ENCODE measurements at regions not wholly inside any gene's neighbourhood (a gene's known extent, or its start where the extent isn't known, plus 50 kb on each side); places are given as distances from the start of the nearest gene placed in this dataset.

DNA sequence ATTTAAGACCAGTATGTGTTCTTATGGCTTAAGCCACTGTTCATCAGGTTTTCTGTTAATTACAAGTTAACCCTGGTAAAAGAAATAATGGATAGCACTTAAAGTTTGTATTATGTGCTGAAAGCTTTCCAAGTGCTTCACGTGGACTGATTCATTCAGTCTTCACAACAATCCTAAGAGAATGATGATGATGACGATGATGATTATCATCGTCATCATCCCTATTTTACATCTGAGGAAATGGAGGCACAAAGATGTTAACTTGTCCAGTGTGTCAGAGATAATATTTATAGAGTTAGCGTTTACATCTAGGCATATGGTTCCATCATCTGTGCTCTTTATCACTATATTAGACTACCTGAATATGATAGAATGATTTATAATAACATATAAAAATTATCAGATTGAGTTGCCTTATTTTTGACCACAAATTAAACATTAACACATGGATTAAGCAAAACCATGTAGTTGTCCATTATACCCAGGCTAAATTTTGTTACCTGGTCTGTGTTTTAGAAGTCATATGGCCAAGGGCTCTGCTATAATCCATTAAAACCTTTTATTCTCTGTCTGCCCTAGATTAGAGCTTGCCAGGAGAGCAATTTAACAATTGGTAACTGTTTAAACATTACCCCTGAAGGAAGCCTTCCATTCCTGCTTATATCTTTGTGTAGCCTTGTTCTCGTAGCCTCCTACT, 102.3 kb upstream of the MAP3K1 start (continued):
- TF ChIP-seq FOXJ3 (CRISPR knock-in tag; IDR thresholded peaks at IDR 0.05), result peak; percentile 58; the same call in 1 of the 2 replicates
- no peak; the same call in 1 of the 2 replicates for TF ChIP-seq POLR2AphosphoS5 (IDR thresholded peaks at IDR 0.05; ENCODE audit: low read depth, low read length)

DNA sequence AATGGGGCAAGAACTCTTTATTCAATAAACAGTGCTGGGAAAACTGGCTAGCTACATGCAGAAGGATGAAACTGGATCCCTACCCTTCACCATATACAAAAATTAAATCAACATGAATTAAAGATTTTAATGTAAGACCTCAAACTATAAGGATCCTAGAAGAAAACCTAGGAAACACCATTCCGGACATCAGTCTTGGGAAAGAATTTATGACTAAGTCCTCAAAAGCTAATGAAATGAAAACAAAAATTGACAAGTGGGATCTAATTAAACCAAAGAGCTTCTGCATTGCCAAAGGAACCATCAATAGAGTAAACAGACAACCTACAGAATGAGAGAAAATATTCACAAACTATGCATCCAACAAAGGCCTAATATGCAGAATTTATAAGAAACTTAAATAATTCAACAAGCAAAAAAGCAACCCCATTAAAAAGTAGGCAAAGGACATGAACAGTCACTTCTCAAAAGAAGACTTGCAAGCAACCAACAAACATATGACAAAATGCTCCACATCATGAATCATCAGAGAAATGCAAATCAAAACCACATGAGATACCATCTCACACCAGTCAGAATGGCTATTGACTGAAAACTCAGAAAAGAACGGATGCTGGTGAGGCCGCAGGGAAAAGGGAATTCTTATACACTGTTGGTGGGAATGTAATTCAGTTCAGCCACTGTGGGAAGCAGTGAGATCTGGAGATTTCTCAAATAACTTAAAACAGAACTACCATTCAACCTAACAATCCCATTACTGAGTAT, 104.3 kb upstream of the MAP3K1 start:
- no peak for DNase-seq
- CTCF ChIA-PET, result interaction anchor here (1.6 kb wide), 1 partner anchor 214 kb away, joined by 6 read pairs; no protein-coding TSS in a partner anchor
- H3F3A ChIP-seq (replicated peaks; ENCODE audit: insufficient read depth), result no peaks in the 10 kb centered on the region

DNA sequence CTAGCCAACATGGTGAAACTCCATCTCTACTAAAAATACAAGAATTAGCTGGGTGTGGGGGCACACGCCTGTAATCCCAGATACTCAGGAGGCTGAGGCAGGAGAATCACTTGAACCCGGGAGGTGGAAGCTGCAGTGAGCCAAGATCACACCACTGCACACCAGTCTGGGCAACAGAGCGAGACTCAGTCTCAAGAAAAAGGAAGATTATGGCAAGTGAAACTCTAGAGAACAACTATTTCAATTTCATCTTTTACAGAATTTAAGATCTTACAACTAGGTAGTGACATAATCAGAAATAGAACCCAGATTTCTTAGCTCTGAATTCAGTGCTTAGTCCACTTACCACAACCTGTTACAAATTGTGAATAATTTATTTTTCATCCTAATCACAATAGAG, 108.8 kb upstream of the MAP3K1 start:
- Histone ChIP-seq H3K27ac (ENCODE audit: low read depth in 2 of 2, low read length in 1 of 2) (no peak overlapping the region), H2AFZ (ENCODE audit: low read depth) (no peak overlapping the region), H3K36me3 (replicated peaks in 1 of 2; ENCODE audit: control insufficient read depth in 1 of 2, insufficient read depth in 2 of 2, low read length in 1 of 2) (no peaks in the 10 kb centered on the region), H3K4me3 (ENCODE audit: low read depth in 2 of 2, low read length in 1 of 2) (no peak overlapping the region), H3F3A (replicated peaks; ENCODE audit: insufficient read depth) (no peaks in the 10 kb centered on the region), H3K27me3 (ENCODE audit: insufficient read depth) (peaks cover 4% of the 10 kb centered on the region; the same call in 1 of the 2 replicates), H3K4me1 (ENCODE audit: control insufficient read depth in 1 of 2, insufficient read depth in 2 of 2, low read depth in 1 of 2, low read length in 1 of 2) (peaks cover 0 to 3% of the 10 kb centered on the region in 2 experiments; a peak in 2 of 4 replicates), H3K9me2 (no peaks in the 10 kb centered on the region), H3K79me2 (ENCODE audit: insufficient read depth) (no peaks in the 10 kb centered on the region), H4K20me1 (ENCODE audit: insufficient read depth) (no peaks in the 10 kb centered on the region), H3K4me2 (no peak overlapping the region), H3K9ac (no peak overlapping the region), H3K9me3 (no peaks in the 10 kb centered on the region)
- POLR2A ChIA-PET, result no interaction called here
- TF ChIP-seq, protein P1, sequence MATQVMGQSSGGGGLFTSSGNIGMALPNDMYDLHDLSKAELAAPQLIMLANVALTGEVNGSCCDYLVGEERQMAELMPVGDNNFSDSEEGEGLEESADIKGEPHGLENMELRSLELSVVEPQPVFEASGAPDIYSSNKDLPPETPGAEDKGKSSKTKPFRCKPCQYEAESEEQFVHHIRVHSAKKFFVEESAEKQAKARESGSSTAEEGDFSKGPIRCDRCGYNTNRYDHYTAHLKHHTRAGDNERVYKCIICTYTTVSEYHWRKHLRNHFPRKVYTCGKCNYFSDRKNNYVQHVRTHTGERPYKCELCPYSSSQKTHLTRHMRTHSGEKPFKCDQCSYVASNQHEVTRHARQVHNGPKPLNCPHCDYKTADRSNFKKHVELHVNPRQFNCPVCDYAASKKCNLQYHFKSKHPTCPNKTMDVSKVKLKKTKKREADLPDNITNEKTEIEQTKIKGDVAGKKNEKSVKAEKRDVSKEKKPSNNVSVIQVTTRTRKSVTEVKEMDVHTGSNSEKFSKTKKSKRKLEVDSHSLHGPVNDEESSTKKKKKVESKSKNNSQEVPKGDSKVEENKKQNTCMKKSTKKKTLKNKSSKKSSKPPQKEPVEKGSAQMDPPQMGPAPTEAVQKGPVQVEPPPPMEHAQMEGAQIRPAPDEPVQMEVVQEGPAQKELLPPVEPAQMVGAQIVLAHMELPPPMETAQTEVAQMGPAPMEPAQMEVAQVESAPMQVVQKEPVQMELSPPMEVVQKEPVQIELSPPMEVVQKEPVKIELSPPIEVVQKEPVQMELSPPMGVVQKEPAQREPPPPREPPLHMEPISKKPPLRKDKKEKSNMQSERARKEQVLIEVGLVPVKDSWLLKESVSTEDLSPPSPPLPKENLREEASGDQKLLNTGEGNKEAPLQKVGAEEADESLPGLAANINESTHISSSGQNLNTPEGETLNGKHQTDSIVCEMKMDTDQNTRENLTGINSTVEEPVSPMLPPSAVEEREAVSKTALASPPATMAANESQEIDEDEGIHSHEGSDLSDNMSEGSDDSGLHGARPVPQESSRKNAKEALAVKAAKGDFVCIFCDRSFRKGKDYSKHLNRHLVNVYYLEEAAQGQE (IDR thresholded peaks at IDR 0.05; ENCODE audit: low read depth, low read length), result no peak
- no peak for TF ChIP-seq EZH2phosphoT487 (IDR thresholded peaks at IDR 0.05; ENCODE audit: borderline replicate concordance, low read depth)
- TF ChIP-seq GABPA (IDR thresholded peaks at IDR 0.05; ENCODE audit: low read depth), result no peak
- TF ChIP-seq TAF1 (IDR thresholded peaks at IDR 0.05; ENCODE audit: borderline replicate concordance, low read depth, low read length), result no peak
- TF ChIP-seq RAD21 (IDR thresholded peaks at IDR 0.05; ENCODE audit: low read length), result no peak
- no peak for DNase-seq
- CTCF ChIA-PET, result interaction anchor here (1.1 to 1.4 kb wide), 2 partner anchors 225 to 436 kb away, joined by 3 read pairs; no protein-coding TSS in a partner anchor
- WGBS (ENCODE audit: low lambda C conversion rate), result 40% methylated on average over 3 of the region's 3 CpGs

More for the DNA sequence above, 104.3 kb upstream of the MAP3K1 start:
- POLR2A ChIA-PET, result no interaction called here
- 77% methylated on average over 3 of the region's 3 CpGs for WGBS (ENCODE audit: low lambda C conversion rate)
- peak; percentile 22; the same call in 1 of the 2 replicates for TF ChIP-seq TCF12 (IDR thresholded peaks at IDR 0.05)
- TF ChIP-seq FOSL2 (IDR thresholded peaks at IDR 0.05; ENCODE audit: borderline replicate concordance, low read depth), result peak; percentile 24; the same call in 1 of the 2 replicates
- TF ChIP-seq CHD2 (IDR thresholded peaks at IDR 0.05; ENCODE audit: low read length, partially characterized antibody), result no peak
- H3K4me3 ChIP-seq (ENCODE audit: low read depth in 2 of 2, low read length in 1 of 2), result no peak overlapping the region
- no peaks in the 10 kb centered on the region for H3K9me2 ChIP-seq
- H4K20me1 ChIP-seq (ENCODE audit: insufficient read depth), result no peaks in the 10 kb centered on the region
- H3K79me2 ChIP-seq (ENCODE audit: insufficient read depth), result no peaks in the 10 kb centered on the region
- no peak overlapping the region for H2AFZ ChIP-seq (ENCODE audit: low read depth)
- H3K27ac ChIP-seq (ENCODE audit: low read depth in 2 of 2, low read length in 1 of 2), result peak overlapping the region; percentile 43 to 98; a peak in 3 of 4 replicates
- no peak overlapping the region for H3K9ac ChIP-seq
- H3K4me1 ChIP-seq (ENCODE audit: control insufficient read depth in 1 of 2, insufficient read depth in 2 of 2, low read depth in 1 of 2, low read length in 1 of 2), result peaks cover 0 to 25% of the 10 kb centered on the region in 2 experiments; a peak in 2 of 4 replicates
- H3K4me2 ChIP-seq, result no peak overlapping the region
- no peaks in the 10 kb centered on the region for H3K27me3 ChIP-seq (ENCODE audit: insufficient read depth)
- H3K9me3 ChIP-seq, result no peaks in the 10 kb centered on the region
- no peaks in the 10 kb centered on the region for H3K36me3 ChIP-seq (replicated peaks in 1 of 2; ENCODE audit: control insufficient read depth in 1 of 2, insufficient read depth in 2 of 2, low read length in 1 of 2)
